PC-9 (cell line): ENCODE measurements at regions not wholly inside any gene's neighbourhood (a gene's known extent, or its start where the extent isn't known, plus 50 kb on each side); places are given as distances from the start of the nearest gene placed in this dataset.

Experiments
- BruUV-seq: library from RNA; stranded (reverse); fragments of 400-500 nt; replicated peaks from 2 replicates; lab custom pipeline; 2021; lab: Mats Ljungman, UMichigan
- CTCF ChIA-PET: fragments of 300-600 bp; sonication (Branson Sonifier 250); formaldehyde crosslinking; loops from one replicate; lab custom pipeline; 2022; ENCODE audit warnings: antibody characterized with exemption; lab: Charles Lee
- POLR2A ChIA-PET: fragments of 300-600 bp; sonication (Branson Sonifier 250); formaldehyde crosslinking; loops from one replicate; lab custom pipeline; 2022; ENCODE audit warnings: antibody characterized with exemption; ENCODE audit not compliant: unreplicated experiment; lab: Charles Lee
- DNase-seq, 2 experiments: peaks; one replicate each; pipeline versions ENCODE4 v3.0.0 to v3.0.0-alpha.2; 2015 to 2022; ENCODE audit warnings: mixed read lengths in 1 of 2
- H2AFZ ChIP-seq: fragments of 200-600 bp; sonication (generic); 2 replicates; pipeline ENCODE4 v1.8.1; 2017; ENCODE audit warnings: antibody characterized with exemption
- H3F3A ChIP-seq: fragments of 200-600 bp; sonication (generic); 2 replicates; pipeline ENCODE4 v1.8.1; 2017; ENCODE audit warnings: antibody characterized with exemption, mild to moderate bottlenecking, low read depth; ENCODE audit not compliant: insufficient read depth
- H3K27ac ChIP-seq: fragments of 200-600 bp; sonication (generic); 2 replicates; pipeline ENCODE4 v1.6.1; 2016; ENCODE audit warnings: mixed run types
- H3K27me3 ChIP-seq: fragments of 200-600 bp; sonication (generic); 2 replicates; pipeline ENCODE4 v1.6.1; 2016; ENCODE audit warnings: low read depth, mixed run types; ENCODE audit not compliant: insufficient read depth
- H3K36me3 ChIP-seq: fragments of 200-600 bp; sonication (generic); 2 replicates; pipeline ENCODE4 v1.6.1; 2016; ENCODE audit warnings: low read depth, mixed run types
- H3K4me1 ChIP-seq: fragments of 200-600 bp; sonication (generic); replicated peaks from 2 replicates; pipeline ENCODE4 v1.6.1; 2016; ENCODE audit warnings: mixed run types; ENCODE audit not compliant: insufficient read depth
- H3K4me2 ChIP-seq: fragments of 200-600 bp; sonication (generic); 2 replicates; pipeline ENCODE4 v1.6.1; 2017; ENCODE audit warnings: mixed run types
- H3K4me3 ChIP-seq: fragments of 200-600 bp; sonication (generic); 2 replicates; pipeline ENCODE4 v1.6.1; 2016; ENCODE audit warnings: mixed run types
- H3K79me2 ChIP-seq: fragments of 200-600 bp; sonication (generic); 2 replicates; pipeline ENCODE4 v1.6.1; 2017; ENCODE audit warnings: low read depth, mixed run types
- H3K9me2 ChIP-seq: fragments of 200-600 bp; sonication (generic); 2 replicates; pipeline ENCODE4 v1.8.1; 2017; ENCODE audit warnings: mild to moderate bottlenecking; ENCODE audit not compliant: insufficient read depth
- H3K9me3 ChIP-seq: fragments of 200-600 bp; sonication (generic); 2 replicates; pipeline ENCODE4 v1.8.1; 2016; ENCODE audit warnings: low read depth; ENCODE audit not compliant: insufficient read depth
- H4K20me1 ChIP-seq: fragments of 200-600 bp; sonication (generic); 2 replicates; pipeline ENCODE4 v1.8.1; 2017; ENCODE audit not compliant: insufficient read depth
- CTCF ChIP-seq: fragments of 200-600 bp; sonication (generic); conservative IDR thresholded peaks from 2 replicates; pipeline ENCODE4 v1.6.1; 2017; ENCODE audit warnings: mixed run types, antibody characterized with exemption, mild to moderate bottlenecking, moderate library complexity
- EZH2 ChIP-seq: fragments of 200-600 bp; sonication (generic); IDR thresholded peaks from 2 replicates; pipeline ENCODE4 v1.8.0; 2017; ENCODE audit warnings: antibody characterized with exemption, low read depth
- intact Hi-C: fragments of 100-400 bp; cut with micrococcal nuclease; formaldehyde crosslinking; loops from one replicate; pipeline ENCODE4 v1.10.0; 2022; ENCODE audit not compliant: unreplicated experiment

DNA sequence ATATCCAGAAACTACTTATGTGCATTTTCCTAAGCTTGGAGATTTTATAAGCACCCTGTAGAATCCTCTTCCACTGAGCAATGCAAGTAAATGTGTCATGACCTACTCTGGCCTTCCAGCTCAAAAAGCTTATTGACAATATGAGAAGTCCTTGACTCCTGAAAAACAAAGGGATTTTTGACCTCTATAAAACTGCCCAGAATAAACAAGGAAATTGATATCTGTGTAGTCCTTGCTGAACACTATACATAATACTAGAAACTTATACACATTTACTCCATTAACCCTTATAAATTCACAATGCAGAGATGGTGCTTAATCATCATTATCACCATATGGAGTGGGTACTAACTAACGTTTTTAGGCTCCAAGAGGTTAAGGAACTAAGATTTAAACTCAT lies 197.4 kb upstream of the KRR1 start:
- CTCF ChIA-PET, result no interaction called here
- no peak for DNase-seq
- TF ChIP-seq CTCF (no peak), EZH2 (no peak)

DNA sequence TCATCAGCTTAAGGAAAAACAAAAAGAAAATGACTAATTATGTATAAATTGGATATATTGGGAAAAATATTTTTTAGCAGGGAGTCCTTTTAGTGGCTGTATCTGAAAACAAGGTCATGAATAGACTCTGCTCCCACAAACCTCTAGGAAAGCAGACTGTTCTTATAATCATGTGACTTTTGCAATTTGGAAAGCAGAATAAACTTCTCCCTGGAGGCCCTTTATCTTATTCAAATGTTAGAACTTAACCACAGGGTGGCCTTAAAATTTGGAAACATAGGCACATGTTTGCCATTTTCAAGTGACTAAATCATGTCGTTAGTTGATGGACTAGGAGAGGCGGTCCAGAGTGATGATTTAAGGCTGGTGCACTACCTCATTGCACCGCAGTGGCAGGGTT lies 196.6 kb upstream of the KRR1 start:
- no peaks in the 10 kb centered on the region for H3K27me3 ChIP-seq
- no TSS peak for BruUV-seq
- peaks cover 26% of the 10 kb centered on the region for H3K4me1 ChIP-seq
- no peaks in the 10 kb centered on the region for H3K36me3 ChIP-seq
- no peaks in the 10 kb centered on the region for H4K20me1 ChIP-seq
- CTCF ChIA-PET, result no interaction called here
- H3K9me3 ChIP-seq, result no peaks in the 10 kb centered on the region; the same call in 1 of the 2 replicates
- intact Hi-C loops, result no loop called here
- H3F3A ChIP-seq, result peaks cover 17% of the 10 kb centered on the region; the same call in 1 of the 2 replicates
- POLR2A ChIA-PET, result no interaction called here
- H3K4me3 ChIP-seq, result no peak overlapping the region
- TF ChIP-seq EZH2 (no peak), CTCF (no peak)
- H3K4me2 ChIP-seq, result no peak overlapping the region
- H3K79me2 ChIP-seq, result no peaks in the 10 kb centered on the region
- H3K27ac ChIP-seq, result no peak overlapping the region
- no peak for DNase-seq
- H2AFZ ChIP-seq, result no peak overlapping the region
- H3K9me2 ChIP-seq, result no peaks in the 10 kb centered on the region

More for the DNA sequence above, 197.4 kb upstream of the KRR1 start:
- intact Hi-C loops, result no loop called here
- peaks cover 18% of the 10 kb centered on the region; the same call in 1 of the 2 replicates for H3F3A ChIP-seq
- H3K27ac ChIP-seq, result no peak overlapping the region
- no peak overlapping the region for H2AFZ ChIP-seq
- peaks cover 34% of the 10 kb centered on the region for H3K4me1 ChIP-seq
- no peaks in the 10 kb centered on the region for H3K9me2 ChIP-seq
- POLR2A ChIA-PET, result no interaction called here
- H3K79me2 ChIP-seq, result no peaks in the 10 kb centered on the region
- H4K20me1 ChIP-seq, result no peaks in the 10 kb centered on the region
- peaks cover 4% of the 10 kb centered on the region; the same call in 1 of the 2 replicates for H3K9me3 ChIP-seq
- no peak overlapping the region for H3K4me3 ChIP-seq
- no peaks in the 10 kb centered on the region for H3K36me3 ChIP-seq
- H3K4me2 ChIP-seq, result no peak overlapping the region
- H3K27me3 ChIP-seq, result no peaks in the 10 kb centered on the region
- no TSS peak for BruUV-seq

- no peak overlapping the region for H2AFZ ChIP-seq
- no peak for TF ChIP-seq CTCF
- no peak for TF ChIP-seq EZH2
- H4K20me1 ChIP-seq, result no peaks in the 10 kb centered on the region
- no peak overlapping the region for H3K27ac ChIP-seq
- peaks cover 10% of the 10 kb centered on the region; the same call in 1 of the 2 replicates for H3F3A ChIP-seq
- H3K4me2 ChIP-seq, result no peak overlapping the region
- no peaks in the 10 kb centered on the region; the same call in 1 of the 2 replicates for H3K9me3 ChIP-seq
- POLR2A ChIA-PET, result no interaction called here
- H3K27me3 ChIP-seq, result no peaks in the 10 kb centered on the region
- H3K36me3 ChIP-seq, result no peaks in the 10 kb centered on the region
- no TSS peak for BruUV-seq
- no peaks in the 10 kb centered on the region for H3K9me2 ChIP-seq
- CTCF ChIA-PET, result no interaction called here
- H3K79me2 ChIP-seq, result no peaks in the 10 kb centered on the region
- intact Hi-C loops, result no loop called here
- peaks cover 16% of the 10 kb centered on the region for H3K4me1 ChIP-seq
- DNase-seq, result no peak
- no peak overlapping the region for H3K4me3 ChIP-seq
Observed at GRCh38 chr12:75706786-75707605, 195.6 kb upstream of the KRR1 start.
